ENCODE measurements at regions not wholly inside any gene's neighbourhood (a gene's known extent, or its start where the extent isn't known, plus 50 kb on each side); places are given as distances from the start of the nearest gene placed in this dataset.

GRCh38 chr11:129324533-129325175 lies 51.0 kb upstream of the BARX2 start:
- no peak for DNase-seq (ENCODE audit: low read depth)

- no peak for DNase-seq (ENCODE audit: low read depth)
These were observed 51.6 kb upstream of the BARX2 start for GRCh38 chr11:129323896-129324502.

GRCh38 chr11:129322941-129323340 lies 52.7 kb upstream of the BARX2 start:
- DNase-seq (ENCODE audit: low read depth), result no peak

GRCh38 chr11:129321076-129321475 lies 54.6 kb upstream of the BARX2 start:
- no peak for DNase-seq (ENCODE audit: low read depth)

GRCh38 chr11:129320494-129320893 lies 55.2 kb upstream of the BARX2 start:
- no peak for DNase-seq (ENCODE audit: low read depth)

- DNase-seq (ENCODE audit: low read depth), result no peak
These were observed 55.9 kb upstream of the BARX2 start for GRCh38 chr11:129319751-129320150.

- DNase-seq (ENCODE audit: low read depth), result no peak
These were observed 56.4 kb upstream of the BARX2 start for GRCh38 chr11:129319201-129319600.

GRCh38 chr11:129317571-129317970 lies 58.1 kb upstream of the BARX2 start:
- no peak for DNase-seq (ENCODE audit: low read depth)

- no peak for DNase-seq (ENCODE audit: low read depth)
These were observed 58.9 kb upstream of the BARX2 start for GRCh38 chr11:129316781-129317180.

- no peak for DNase-seq (ENCODE audit: low read depth)
These were observed 59.7 kb upstream of the BARX2 start for GRCh38 chr11:129315781-129316579.

- no peak for DNase-seq (ENCODE audit: low read depth)
These were observed 61.3 kb upstream of the BARX2 start for GRCh38 chr11:129314371-129314770.

- DNase-seq (ENCODE audit: low read depth), result no peak
These were observed 61.9 kb upstream of the BARX2 start for GRCh38 chr11:129313541-129314297.

GRCh38 chr11:129312730-129313503 lies 62.7 kb upstream of the BARX2 start:
- DNase-seq (ENCODE audit: low read depth), result no peak

- DNase-seq (ENCODE audit: low read depth), result no peak
These were observed 67.3 kb upstream of the BARX2 start for GRCh38 chr11:129308241-129308865.

- DNase-seq (ENCODE audit: low read depth), result no peak
These were observed 68.5 kb upstream of the BARX2 start for GRCh38 chr11:129307162-129307561.

GRCh38 chr11:129302386-129303101 lies 73.1 kb upstream of the BARX2 start:
- DNase-seq (ENCODE audit: low read depth), result no peak

GRCh38 chr11:129300099-129300498 lies 75.5 kb upstream of the BARX2 start:
- no peak for DNase-seq (ENCODE audit: low read depth)

GRCh38 chr11:129298988-129299387 lies 76.7 kb upstream of the BARX2 start:
- no peak for DNase-seq (ENCODE audit: low read depth)

- DNase-seq (ENCODE audit: low read depth), result no peak
These were observed 79.9 kb upstream of the BARX2 start for GRCh38 chr11:129295746-129296145.

GRCh38 chr11:129292771-129293170 lies 82.9 kb upstream of the BARX2 start:
- no peak for DNase-seq (ENCODE audit: low read depth)

GRCh38 chr11:129292092-129292491 lies 83.6 kb upstream of the BARX2 start:
- DNase-seq (ENCODE audit: low read depth), result no peak
